GM18520 (cell line): ENCODE measurements at regions not wholly inside any gene's neighbourhood (a gene's known extent, or its start where the extent isn't known, plus 50 kb on each side); places are given as distances from the start of the nearest gene placed in this dataset.
"Not testable (repeated sequence)": the region's sequence is repeated elsewhere in the genome, so short reads cannot be mapped to it uniquely, and the experiment has no call there.

Experiments used
- ATAC-seq: cut with Tn5 transposase; IDR thresholded peaks from one replicate; pipeline ENCODE4 v1.9.1; 2021; ENCODE audit not compliant: unreplicated experiment

- ATAC-seq, result peak; percentile 99
Measured at GRCh38 chr15:22519213-22519612, 60.5 kb downstream of the GOLGA6L22 start.

DNA sequence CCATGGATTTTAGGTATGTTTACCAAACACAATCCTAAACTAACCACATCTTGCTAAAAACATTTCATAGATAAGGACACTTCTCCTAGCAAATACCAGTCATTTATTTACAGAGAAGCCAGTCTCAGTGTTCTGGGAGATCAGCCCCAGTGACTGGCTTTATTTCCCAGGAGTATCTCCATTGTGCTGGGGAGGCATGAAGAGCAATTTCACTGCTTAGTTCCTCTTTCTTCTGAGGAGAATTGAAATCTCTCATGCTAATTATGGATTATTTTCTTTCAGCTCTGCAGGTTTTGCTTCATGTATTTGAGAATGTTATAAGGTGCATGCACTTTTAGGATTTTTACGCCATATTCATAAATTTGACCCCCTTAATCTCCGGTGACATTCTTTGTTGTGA is 67.8 kb downstream of the GOLGA6L22 start:
- ATAC-seq, result not testable (repeated sequence)

- not testable (repeated sequence) for ATAC-seq
Measured at GRCh38 chr15:22527016-22527415, 68.3 kb downstream of the GOLGA6L22 start.

DNA sequence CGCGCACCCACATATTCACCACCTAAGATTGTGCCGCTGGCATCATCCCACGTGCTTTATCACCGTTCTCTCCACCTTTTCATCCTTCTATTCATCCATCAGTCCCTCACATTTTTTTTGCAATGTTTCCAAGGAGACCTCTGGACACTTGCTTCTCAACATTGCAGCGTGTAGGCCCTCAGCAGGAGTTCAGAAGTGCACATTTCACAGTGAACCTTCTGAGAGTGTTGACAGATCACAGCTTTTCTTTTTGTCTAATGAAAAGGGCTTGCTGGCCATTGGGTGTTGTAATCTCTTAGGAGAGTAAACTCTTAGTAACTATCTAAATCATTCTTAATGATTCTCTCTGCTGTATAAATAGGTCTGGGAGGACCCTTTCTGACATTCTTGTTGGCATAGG is 70.5 kb downstream of the GOLGA6L22 start:
- not testable (repeated sequence) for ATAC-seq

DNA sequence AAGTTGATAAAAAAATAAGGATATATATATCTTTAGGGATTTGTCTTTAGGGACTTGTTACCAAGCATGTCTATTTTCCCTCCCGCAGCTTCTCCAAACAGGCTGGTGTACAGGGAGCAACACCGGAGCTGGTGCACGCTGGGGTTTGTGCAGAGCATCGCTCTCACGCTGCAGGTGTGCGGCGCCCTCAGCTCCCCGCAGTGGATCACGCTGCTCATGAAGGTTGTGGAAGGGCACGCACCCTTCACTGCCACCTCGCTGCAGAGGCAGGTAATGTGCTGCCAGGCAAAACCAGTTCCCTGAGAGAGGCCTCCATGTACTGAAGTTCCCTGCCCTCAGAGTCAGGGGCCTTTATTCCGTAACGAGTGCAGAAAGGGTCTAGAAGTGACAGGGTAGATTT is 101.0 kb downstream of the GOLGA6L22 start:
- ATAC-seq, result not testable (repeated sequence)

GRCh38 chr15:22561716-22562115 is 103.0 kb downstream of the GOLGA6L22 start:
- ATAC-seq, result not testable (repeated sequence)

DNA sequence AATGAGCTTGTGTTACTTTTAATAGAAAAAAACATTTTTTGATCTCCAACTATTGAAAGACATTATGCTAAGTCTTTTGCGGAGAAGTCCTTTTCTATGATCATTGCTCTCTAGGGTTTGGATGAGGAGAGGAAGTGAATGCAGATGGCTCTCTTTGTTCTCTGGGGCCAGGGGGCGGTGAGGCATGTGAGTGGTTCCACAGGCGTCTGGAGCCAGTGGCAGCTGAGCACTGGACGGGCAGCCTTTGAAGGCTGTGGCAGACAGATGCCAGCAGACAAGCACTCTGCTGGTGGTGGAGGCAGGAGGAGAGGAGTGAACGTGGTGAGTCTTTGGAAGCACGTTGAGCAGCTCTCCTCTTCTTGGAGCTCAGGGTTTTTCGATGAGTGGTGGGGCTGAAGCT is 107.8 kb downstream of the GOLGA6L22 start:
- ATAC-seq, result not testable (repeated sequence)

DNA sequence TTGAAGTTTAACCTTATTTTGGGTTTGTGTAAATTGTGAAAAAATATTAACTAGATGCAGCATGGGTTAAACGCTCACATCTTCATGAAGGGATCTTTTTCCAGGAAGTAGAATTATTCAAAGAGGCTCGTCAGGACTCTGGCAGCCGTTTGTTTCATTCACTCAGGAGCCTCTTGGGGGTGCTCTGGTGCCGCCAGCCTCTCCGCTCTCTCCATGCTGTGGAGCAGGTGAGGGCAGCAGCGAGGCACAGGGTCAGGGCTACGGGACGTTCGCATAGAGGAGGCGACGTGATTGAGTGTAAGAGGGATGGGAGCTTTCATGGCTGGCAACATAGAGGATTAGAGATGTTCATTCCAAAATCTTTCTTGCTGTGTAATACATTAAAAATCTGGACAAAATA is 110.8 kb downstream of the GOLGA6L22 start:
- not testable (repeated sequence) for ATAC-seq

GRCh38 chr15:22572152-22572735 is 113.5 kb downstream of the GOLGA6L22 start:
- not testable (repeated sequence) for ATAC-seq

DNA sequence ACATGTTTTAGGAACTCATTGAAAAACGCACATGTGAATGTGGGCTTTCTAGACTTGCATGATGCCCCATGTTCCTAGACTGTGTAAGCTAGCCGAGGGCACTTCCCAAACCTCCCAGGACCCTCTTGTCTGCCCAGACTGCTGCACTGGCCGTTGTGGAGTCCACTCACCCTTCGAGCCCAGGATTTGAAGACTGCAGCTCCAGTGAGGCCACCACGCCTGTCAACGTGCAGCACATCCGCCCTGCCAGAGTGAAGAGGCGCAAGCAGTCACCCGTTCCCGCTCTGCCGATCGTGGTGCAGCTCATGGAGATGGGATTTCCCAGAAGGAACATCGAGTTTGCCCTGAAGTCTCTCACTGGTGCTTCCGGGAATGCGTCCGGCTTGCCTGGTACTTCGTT is 114.1 kb downstream of the GOLGA6L22 start:
- not testable (repeated sequence) for ATAC-seq

- not testable (repeated sequence) for ATAC-seq
Measured at GRCh38 chr15:22577828-22578227, 119.1 kb downstream of the GOLGA6L22 start.

GRCh38 chr15:22579213-22579612 is 120.5 kb downstream of the GOLGA6L22 start:
- ATAC-seq, result not testable (repeated sequence)

DNA sequence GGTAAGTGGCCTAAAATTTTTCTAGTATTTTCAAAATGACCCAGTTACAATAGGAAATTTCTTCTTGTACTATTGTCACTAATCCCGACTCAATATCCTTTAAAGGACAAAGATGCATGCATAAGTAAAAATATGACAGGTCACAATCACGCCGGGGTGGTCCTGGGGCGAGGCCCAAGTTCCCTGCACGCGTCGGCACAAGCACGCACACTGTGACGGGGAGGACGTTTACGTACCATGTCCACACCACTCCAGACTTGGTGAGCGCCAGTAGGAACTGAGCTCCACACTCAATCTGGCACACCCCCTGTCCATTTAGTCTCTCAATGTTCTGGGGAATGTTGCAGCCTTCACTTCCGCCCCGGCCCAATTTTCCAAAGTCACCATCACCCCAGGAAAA is 128.7 kb downstream of the GOLGA6L22 start:
- ATAC-seq, result not testable (repeated sequence)

DNA sequence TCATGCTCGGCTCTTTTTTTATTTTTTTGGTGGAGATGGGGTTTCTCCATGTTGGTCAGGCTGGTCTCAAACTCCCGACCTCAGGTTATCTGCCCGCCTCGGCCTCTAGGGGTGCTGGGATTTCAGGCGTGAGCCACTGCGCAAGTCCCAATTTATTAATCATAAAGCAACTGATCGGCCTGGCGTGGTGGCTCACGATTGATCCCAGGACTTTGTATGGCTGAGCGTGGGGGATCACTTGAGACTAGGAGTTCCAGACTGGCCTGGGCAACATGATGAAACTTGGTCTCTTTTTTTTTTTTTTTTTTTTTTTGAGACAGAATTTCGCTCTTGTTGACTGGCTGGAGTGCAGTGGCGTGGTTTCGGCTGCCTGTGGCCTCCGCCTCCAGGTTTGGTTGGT is 139.8 kb downstream of the GOLGA6L22 start:
- not testable (repeated sequence) for ATAC-seq

DNA sequence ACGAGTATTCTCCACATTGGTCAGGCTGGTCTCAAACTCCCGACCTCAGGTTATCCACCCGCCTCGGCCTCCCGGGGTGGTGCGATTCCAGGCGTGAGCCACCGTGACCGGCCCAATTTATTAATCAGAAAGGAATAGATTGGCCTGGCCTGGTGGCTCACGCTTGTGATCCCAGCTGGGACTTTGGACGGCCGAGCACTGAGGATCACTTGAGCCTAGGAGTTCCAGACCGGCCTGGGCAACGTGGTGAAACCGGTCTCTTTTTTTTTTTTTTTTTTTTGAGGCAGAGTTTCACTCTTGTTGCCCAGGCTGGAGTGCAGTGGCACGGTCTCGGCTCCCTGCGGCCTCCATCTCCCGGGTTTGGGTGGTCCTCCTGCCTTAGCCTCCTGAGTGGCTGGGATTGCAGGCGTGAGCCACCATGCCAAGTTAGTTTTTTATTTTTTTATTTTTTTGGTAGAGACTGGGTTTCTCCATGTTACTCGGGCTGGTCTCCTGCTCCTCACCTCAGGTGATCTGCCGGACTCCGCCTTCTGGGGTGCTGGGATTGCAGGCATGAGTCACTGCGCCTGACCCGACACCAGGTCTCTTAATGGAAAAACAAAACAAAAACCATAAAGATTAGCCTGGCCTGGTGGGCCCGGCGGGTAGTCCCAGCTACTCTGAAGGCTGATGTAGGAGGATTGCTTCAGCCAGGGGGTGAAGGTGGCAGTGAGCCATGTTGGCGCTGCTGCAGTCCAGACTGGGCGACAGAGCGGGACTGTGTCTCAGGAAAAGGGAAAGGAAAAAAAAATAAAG is 141.0 kb downstream of the GOLGA6L22 start:
- ATAC-seq, result not testable (repeated sequence)

- not testable (repeated sequence) for ATAC-seq
Measured at GRCh38 chr15:22616976-22617375, 158.3 kb downstream of the GOLGA6L22 start.

GRCh38 chr15:22631789-22632188 is 154.7 kb upstream of the NIPA1 start:
- not testable (repeated sequence) for ATAC-seq

DNA sequence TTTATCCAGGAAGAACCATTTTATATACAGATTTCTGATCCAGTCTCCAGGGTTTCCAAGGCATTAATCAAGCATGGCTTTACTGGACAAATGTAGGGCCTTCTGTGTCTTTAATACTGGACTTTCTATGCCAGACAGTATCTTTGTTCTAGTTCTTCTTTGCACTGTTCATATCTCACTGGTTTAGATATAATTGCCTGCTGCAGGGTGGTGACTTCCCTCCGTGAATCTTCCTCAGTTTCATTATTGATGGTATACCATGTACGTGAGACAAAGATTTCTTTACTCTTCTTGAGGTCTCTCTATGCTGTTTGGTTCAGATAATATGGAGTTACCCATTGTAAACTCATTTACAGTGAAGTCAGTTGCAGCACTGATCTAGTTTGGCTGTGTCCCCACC is 146.5 kb upstream of the NIPA1 start:
- ATAC-seq, result not testable (repeated sequence)

DNA sequence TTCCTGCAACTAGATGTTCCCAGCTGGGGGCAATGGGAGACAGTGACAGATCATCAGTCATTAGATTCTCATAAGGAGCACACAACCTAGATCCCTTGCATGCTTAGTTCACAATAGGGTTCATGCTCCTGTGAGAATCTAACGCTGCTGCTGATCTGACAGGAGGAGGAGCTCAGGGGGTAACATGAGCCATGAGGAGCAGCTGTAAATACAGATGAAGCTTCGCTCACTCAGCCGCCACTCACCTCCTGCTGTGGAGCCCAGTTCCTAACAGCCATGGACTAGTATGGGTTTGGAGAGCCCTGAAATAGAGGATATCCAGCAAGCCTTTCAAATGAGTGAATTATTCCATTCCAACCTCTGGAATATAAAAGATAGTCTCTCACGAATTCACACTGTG is 137.0 kb upstream of the NIPA1 start:
- ATAC-seq, result not testable (repeated sequence)

GRCh38 chr15:22651179-22651578 is 135.3 kb upstream of the NIPA1 start:
- ATAC-seq, result not testable (repeated sequence)

GRCh38 chr15:22664294-22665058 is 122.0 kb upstream of the NIPA1 start:
- ATAC-seq, result peak; percentile 50
